H1 (cell line): ENCODE measurements at regions not wholly inside any gene's neighbourhood (a gene's known extent, or its start where the extent isn't known, plus 50 kb on each side); places are given as distances from the start of the nearest gene placed in this dataset.

Experiments used
- CTCF ChIA-PET: fragments of 300-600 bp; sonication (Branson Sonifier 250); formaldehyde crosslinking; loops from one replicate; lab custom pipeline; 2021; ENCODE audit not compliant: partially characterized antibody; lab: Charles Lee
- POLR2A ChIA-PET: fragments of 300-600 bp; sonication (Branson Sonifier 250); formaldehyde crosslinking; loops from one replicate; lab custom pipeline; 2021; ENCODE audit warnings: inconsistent platforms; ENCODE audit not compliant: partially characterized antibody; lab: Charles Lee
- DNase-seq, 2 experiments: peaks; one replicate each; pipeline versions ENCODE4 v3.0.0 to v3.0.0-alpha.2; 2010 to 2022; ENCODE audit warnings: low spot score in 2 of 2, low read depth in 1 of 2, mixed read lengths in 1 of 2
- FAIRE-seq: peaks from 2 replicates; lab custom pipeline; 2011; peaks lifted over from hg19 to GRCh38; lab: Jason Lieb, UNC
- H2AFZ ChIP-seq: 2 replicates; pipeline ENCODE4 v1.8.1; 2012; ENCODE audit warnings: low read length, inconsistent platforms
- H2AK5ac ChIP-seq: 2 replicates; pipeline ENCODE4 v1.6.1; 2013; ENCODE audit warnings: low read depth, low read length
- H2BK120ac ChIP-seq: replicated peaks from 2 replicates; pipeline ENCODE3; 2013; ENCODE audit warnings: low read depth, low read length, inconsistent platforms
- H2BK12ac ChIP-seq: 2 replicates; pipeline ENCODE4 v1.6.1; 2013; ENCODE audit warnings: low read depth, low read length
- H2BK15ac ChIP-seq: 2 replicates; pipeline ENCODE4 v1.6.1; 2013; ENCODE audit warnings: low read length
- H2BK20ac ChIP-seq: 2 replicates; pipeline ENCODE4 v1.6.1; 2013; ENCODE audit warnings: low read length
- H2BK5ac ChIP-seq: 2 replicates; pipeline ENCODE4 v1.6.1; 2013; ENCODE audit warnings: low read depth, low read length
- H3K14ac ChIP-seq: 2 replicates; pipeline ENCODE4 v1.6.1; 2013; ENCODE audit warnings: inconsistent platforms; ENCODE audit not compliant: insufficient read length
- H3K18ac ChIP-seq: 2 replicates; pipeline ENCODE4 v1.6.1; 2013; ENCODE audit warnings: low read length; ENCODE audit errors: extremely low read depth
- H3K23ac ChIP-seq: 2 replicates; pipeline ENCODE4 v1.6.1; 2013; ENCODE audit warnings: inconsistent platforms; ENCODE audit not compliant: insufficient read length
- H3K23me2 ChIP-seq: 2 replicates; pipeline ENCODE4 v1.6.1; 2013; ENCODE audit warnings: low read depth, low read length
- H3K27ac ChIP-seq: 2 replicates; pipeline ENCODE4 v1.6.1; 2011; ENCODE audit warnings: low read depth, low read length, inconsistent platforms
- H3K27me3 ChIP-seq, 4 experiments: replicated peaks in 1 of 4; 1 replicate in 1 of 4; 2 replicates in 3 of 4; pipeline versions ENCODE4 v1.6.1 to v1.8.1; 2011 to 2013; ENCODE audit warnings: low read length in 3 of 4, mild to moderate bottlenecking in 3 of 4, inconsistent platforms in 2 of 4, mixed read lengths in 2 of 4, moderate library complexity in 1 of 4; ENCODE audit not compliant: control insufficient read depth in 3 of 4, insufficient read depth in 3 of 4; ENCODE audit errors: extremely low read depth in 1 of 4
- H3K36me3 ChIP-seq, 4 experiments: 2 replicates each; pipeline versions ENCODE4 v1.6.1 to v1.8.1; 2011 to 2013; ENCODE audit warnings: mild to moderate bottlenecking in 4 of 4, low read length in 3 of 4, moderate library complexity in 2 of 4, control low read depth in 1 of 4, inconsistent platforms in 1 of 4; ENCODE audit not compliant: insufficient read depth in 4 of 4, control insufficient read depth in 2 of 4
- H3K4ac ChIP-seq: replicated peaks from 2 replicates; pipeline ENCODE3; 2013; ENCODE audit warnings: low read length, low read depth, mixed read lengths, inconsistent platforms; ENCODE audit not compliant: insufficient read length
- H3K4me1 ChIP-seq, 4 experiments: replicated peaks in 1 of 4; 1 replicate in 1 of 4; 2 replicates in 3 of 4; pipeline versions ENCODE4 v1.6.1 to v1.8.1; 2011 to 2013; ENCODE audit warnings: low read length in 3 of 4, inconsistent platforms in 2 of 4, mixed read lengths in 1 of 4; ENCODE audit not compliant: insufficient read depth in 4 of 4, control insufficient read depth in 3 of 4
- H3K4me2 ChIP-seq, 2 experiments: 2 replicates each; pipeline versions ENCODE4 v1.6.1 to v1.8.1; 2011 to 2013; ENCODE audit warnings: low read depth in 2 of 2, low read length in 2 of 2, control low read depth in 1 of 2, inconsistent platforms in 1 of 2, mild to moderate bottlenecking in 1 of 2; ENCODE audit not compliant: insufficient read depth in 1 of 2
- H3K4me3 ChIP-seq, 4 experiments: fragments of 200-600, 300-600 bp in 1 of 4; sonication (generic), shearing (Covaris generic), sonication (Bioruptor Twin) in 1 of 4; 2 replicates each; pipeline versions ENCODE4 v1.5.1 to v1.8.1; 2011 to 2016; ENCODE audit warnings: low read length in 4 of 4, low read depth in 3 of 4, control low read depth in 2 of 4, inconsistent platforms in 2 of 4, mild to moderate bottlenecking in 2 of 4, mixed read lengths in 1 of 4, moderate library complexity in 1 of 4; ENCODE audit not compliant: insufficient read depth in 2 of 4; ENCODE audit errors: extremely low read depth in 1 of 4
- H3K56ac ChIP-seq: replicated peaks from 2 replicates; pipeline ENCODE3; 2013; ENCODE audit warnings: low read depth, mild to moderate bottlenecking, mixed read lengths, low read length, inconsistent platforms; ENCODE audit not compliant: insufficient read length
- H3K79me1 ChIP-seq: 2 replicates; pipeline ENCODE4 v1.6.1; 2013; ENCODE audit warnings: low read depth, low read length, control low read depth
- H3K79me2 ChIP-seq, 2 experiments: 2 replicates each; pipeline versions ENCODE4 v1.6.1 to v1.8.1; 2012 to 2013; ENCODE audit warnings: low read length in 2 of 2, mild to moderate bottlenecking in 2 of 2, inconsistent platforms in 1 of 2; ENCODE audit not compliant: insufficient read depth in 2 of 2, control insufficient read depth in 1 of 2
- H3K9ac ChIP-seq, 4 experiments: replicated peaks in 1 of 4; 1 replicate in 1 of 4; 2 replicates in 3 of 4; pipeline versions ENCODE4 v1.6.1 to v1.8.1; 2011 to 2013; ENCODE audit warnings: low read depth in 3 of 4, low read length in 3 of 4, control low read depth in 2 of 4, mild to moderate bottlenecking in 2 of 4, moderate library complexity in 2 of 4, inconsistent platforms in 1 of 4; ENCODE audit errors: extremely low read depth in 1 of 4
- H3K9me3 ChIP-seq, 2 experiments: 2 replicates each; pipeline versions ENCODE4 v1.6.1 to v1.8.1; 2012 to 2013; ENCODE audit warnings: mild to moderate bottlenecking in 2 of 2, moderate library complexity in 2 of 2, control low read depth in 1 of 2, inconsistent platforms in 1 of 2, low read depth in 1 of 2, low read length in 1 of 2, mixed read lengths in 1 of 2; ENCODE audit not compliant: insufficient read depth in 2 of 2
- H4K20me1 ChIP-seq, 2 experiments: replicated peaks in 1 of 2; 2 replicates each; pipeline versions ENCODE3 to v1.8.1; 2011 to 2013; ENCODE audit warnings: inconsistent platforms in 2 of 2, low read length in 2 of 2, mild to moderate bottlenecking in 1 of 2; ENCODE audit not compliant: insufficient read depth in 2 of 2, control insufficient read depth in 1 of 2
- H4K5ac ChIP-seq: 2 replicates; pipeline ENCODE4 v1.6.1; 2013; ENCODE audit warnings: low read length, low read depth, mixed read lengths, inconsistent platforms; ENCODE audit not compliant: insufficient read length
- H4K8ac ChIP-seq: 2 replicates; pipeline ENCODE4 v1.8.0; 2013; ENCODE audit warnings: mild to moderate bottlenecking, moderate library complexity, low read length, inconsistent platforms; ENCODE audit not compliant: insufficient read depth; ENCODE audit errors: extremely low read depth
- H4K91ac ChIP-seq: replicated peaks from 2 replicates; pipeline ENCODE3; 2013; ENCODE audit warnings: low read length, mixed read lengths, inconsistent platforms; ENCODE audit not compliant: insufficient read length
- CHD7 ChIP-seq: fragments of 300-600 bp; sonication (generic); IDR thresholded peaks from 2 replicates; pipeline ENCODE4 v1.7.1; 2012; ENCODE audit warnings: low read length, moderate library complexity, mild to moderate bottlenecking, inconsistent platforms; ENCODE audit not compliant: insufficient replicate concordance
- WGBS, 2 experiments: shearing (Covaris generic) in 1 of 2; methylation state at CpG; one replicate each; pipeline versions ENCODE4 v1.1.6 to v1.1.7; 2013 to 2015; ENCODE audit warnings: low lambda C conversion rate in 2 of 2, mixed read lengths in 2 of 2, inconsistent platforms in 1 of 2, low coverage in 1 of 2, missing lambda C conversion rate in 1 of 2; ENCODE audit not compliant: insufficient replicate concordance in 2 of 2, insufficient coverage in 1 of 2, insufficient read length in 1 of 2; ENCODE audit errors: extremely low coverage in 1 of 2, missing lambda C conversion rate in 1 of 2; 5-methylcytosine and 5-hydroxymethylcytosine counted together

GRCh38 chr2:239786791-239787190 is 238.4 kb downstream of the NDUFA10 start:
- no peaks in the 10 kb centered on the region for H3K79me2 ChIP-seq
- no peak overlapping the region for H2BK5ac ChIP-seq
- no peaks in the 10 kb centered on the region for H3K27me3 ChIP-seq
- peaks cover 3 to 5% of the 10 kb centered on the region in 2 experiments; a peak in 1 of 4 replicates for H3K9me3 ChIP-seq
- H3K14ac ChIP-seq, result no peak overlapping the region
- H3K4me3 ChIP-seq, result no peak overlapping the region
- H2BK120ac ChIP-seq, result no peak overlapping the region
- no peak overlapping the region for H3K56ac ChIP-seq
- H2BK15ac ChIP-seq, result no peak overlapping the region
- H3K4me2 ChIP-seq, result no peak overlapping the region
- no peaks in the 10 kb centered on the region for H3K4me1 ChIP-seq
- H3K27ac ChIP-seq, result no peak overlapping the region
- H2BK20ac ChIP-seq, result no peak overlapping the region
- ChIA-PET CTCF (no interaction called here), POLR2A (no interaction called here)
- DNase-seq (no peak), FAIRE-seq (no peak)
- no peak overlapping the region for H2AFZ ChIP-seq
- H3K4ac ChIP-seq, result no peak overlapping the region
- WGBS, 2 experiments, result 81% methylated on average over 2 of the region's 2 CpGs; no CpG with 5 or more reads in 1 of the 2 experiments
- H3K9ac ChIP-seq, result no peak overlapping the region
- H3K23ac ChIP-seq, result no peak overlapping the region
- H2AK5ac ChIP-seq, result no peak overlapping the region
- no peak overlapping the region for H4K5ac ChIP-seq
- no peaks in the 10 kb centered on the region for H4K20me1 ChIP-seq
- H3K79me1 ChIP-seq, result no peaks in the 10 kb centered on the region
- no peak overlapping the region for H3K18ac ChIP-seq
- no peaks in the 10 kb centered on the region for H3K36me3 ChIP-seq
- H2BK12ac ChIP-seq, result no peak overlapping the region
- H4K8ac ChIP-seq, result no peak overlapping the region
- no peaks in the 10 kb centered on the region; the same call in 1 of the 2 replicates for H3K23me2 ChIP-seq
- no peak overlapping the region for H4K91ac ChIP-seq
- no peak for TF ChIP-seq CHD7
